NCI-H1417 (cell line): ENCODE measurements at regions not wholly inside any gene's neighbourhood (a gene's known extent, or its start where the extent isn't known, plus 50 kb on each side); places are given as distances from the start of the nearest gene placed in this dataset.
A peak's percentile ranks its signal among the peaks of the same experiment; 100 is the strongest.
"Not testable (repeated sequence)": the region's sequence is repeated elsewhere in the genome, so short reads cannot be mapped to it uniquely, and the experiment has no call there.

Experiments
- DNase-seq, 3 experiments: peaks; one replicate each; lab custom pipeline; 2025; lab: John Stamatoyannopoulos, UW

- peak in 2 of 3 experiments; percentile 36 to 76 for DNase-seq
These were observed 109.7 kb upstream of the GLI2 start for GRCh38 chr2:120625865-120626560.

- DNase-seq, result no peak
These were observed 109.1 kb upstream of the GLI2 start for GRCh38 chr2:120626566-120626965.

- no peak for DNase-seq
These were observed 107.4 kb upstream of the GLI2 start for GRCh38 chr2:120628248-120628647.

- DNase-seq, result no peak
These were observed 106.3 kb upstream of the GLI2 start for GRCh38 chr2:120629241-120629895.

GRCh38 chr2:120630031-120630701 lies 105.5 kb upstream of the GLI2 start:
- no peak for DNase-seq

GRCh38 chr2:120631236-120631635 lies 104.4 kb upstream of the GLI2 start:
- DNase-seq, result no peak

- no peak for DNase-seq
These were observed 103.9 kb upstream of the GLI2 start for GRCh38 chr2:120631724-120632123.

- no peak for DNase-seq
These were observed 102.6 kb upstream of the GLI2 start for GRCh38 chr2:120632796-120633646.

- DNase-seq, result no peak
These were observed 101.1 kb upstream of the GLI2 start for GRCh38 chr2:120634533-120634932.

GRCh38 chr2:120635146-120635545 lies 100.5 kb upstream of the GLI2 start:
- no peak for DNase-seq

GRCh38 chr2:120637847-120638246 lies 97.8 kb upstream of the GLI2 start:
- no peak for DNase-seq

- DNase-seq, result no peak
These were observed 97.2 kb upstream of the GLI2 start for GRCh38 chr2:120638450-120638849.

GRCh38 chr2:120641366-120641771 lies 94.3 kb upstream of the GLI2 start:
- no peak for DNase-seq

GRCh38 chr2:120642646-120643045 lies 93.0 kb upstream of the GLI2 start:
- no peak for DNase-seq

GRCh38 chr2:120646994-120647393 lies 88.7 kb upstream of the GLI2 start:
- DNase-seq, result no peak

- DNase-seq, result no peak
These were observed 88.2 kb upstream of the GLI2 start for GRCh38 chr2:120647487-120647886.

- not testable (repeated sequence) for DNase-seq
These were observed 86.3 kb upstream of the GLI2 start for GRCh38 chr2:120649381-120649780.

- DNase-seq, result peak in 1 of 3 experiments; percentile 0
These were observed 85.5 kb upstream of the GLI2 start for GRCh38 chr2:120650022-120650644.

- DNase-seq, result no peak
These were observed 83.8 kb upstream of the GLI2 start for GRCh38 chr2:120651818-120652217.

GRCh38 chr2:120653046-120653445 lies 82.6 kb upstream of the GLI2 start:
- DNase-seq, result no peak

GRCh38 chr2:120653871-120654270 lies 81.8 kb upstream of the GLI2 start:
- DNase-seq, result no peak
